SK-N-MC (cell line): ENCODE measurements at regions not wholly inside any gene's neighbourhood (a gene's known extent, or its start where the extent isn't known, plus 50 kb on each side); places are given as distances from the start of the nearest gene placed in this dataset.

Experiments used
- EZH2 ChIP-seq: fragments of 200-600 bp; sonication (generic); IDR thresholded peaks from one replicate; pipeline ENCODE4 v1.6.1; 2017; ENCODE audit warnings: antibody characterized with exemption
- FOXP2 ChIP-seq: optimal IDR thresholded peaks from 2 replicates; pipeline ENCODE3; 2011; ENCODE audit warnings: mild to moderate bottlenecking, moderate library complexity; ENCODE audit not compliant: insufficient read depth; ENCODE audit errors: extremely low read length, control extremely low read depth
- POLR2AphosphoS5 ChIP-seq: IDR thresholded peaks from 2 replicates; pipeline ENCODE4 v1.6.1; 2012; ENCODE audit warnings: mild to moderate bottlenecking, low read depth, low read length, borderline replicate concordance

- no peak for TF ChIP-seq EZH2
- TF ChIP-seq POLR2AphosphoS5: no peak
- no peak for TF ChIP-seq FOXP2
These were observed 99.7 kb upstream of the HIVEP1 start for GRCh38 chr6:11912420-11912819.
